Activated CD4-positive, alpha-beta T cell treated with anti-CD3 and anti-CD28 coated beads for 48 hours (primary cell): ENCODE measurements at regions not wholly inside any gene's neighbourhood (a gene's known extent, or its start where the extent isn't known, plus 50 kb on each side); places are given as distances from the start of the nearest gene placed in this dataset.

ENCODE experiments used
- DNase-seq: peaks from one replicate; pipeline ENCODE4 v3.0.0-alpha.2; 2020

DNA sequence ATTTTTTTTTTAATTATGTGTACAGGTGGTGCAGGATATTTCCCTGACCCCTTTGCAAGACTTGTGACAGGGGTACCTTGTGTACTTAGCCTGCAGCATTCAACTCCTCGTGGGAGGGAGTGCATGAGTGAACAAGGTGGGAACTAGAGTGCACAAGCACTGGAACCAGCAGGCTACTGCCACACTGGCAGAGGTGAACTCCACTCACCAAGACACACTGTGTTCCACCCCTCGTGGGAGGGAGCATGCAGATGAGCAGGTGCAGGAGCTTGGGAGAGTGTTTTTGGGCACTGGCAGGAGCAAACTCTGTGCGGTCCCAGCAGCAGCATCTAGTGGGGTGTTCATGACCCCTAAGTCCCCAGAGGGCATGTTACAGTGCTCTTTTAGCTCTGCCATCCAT is 282.7 kb upstream of the PLET1 start:
- no peak for DNase-seq

DNA sequence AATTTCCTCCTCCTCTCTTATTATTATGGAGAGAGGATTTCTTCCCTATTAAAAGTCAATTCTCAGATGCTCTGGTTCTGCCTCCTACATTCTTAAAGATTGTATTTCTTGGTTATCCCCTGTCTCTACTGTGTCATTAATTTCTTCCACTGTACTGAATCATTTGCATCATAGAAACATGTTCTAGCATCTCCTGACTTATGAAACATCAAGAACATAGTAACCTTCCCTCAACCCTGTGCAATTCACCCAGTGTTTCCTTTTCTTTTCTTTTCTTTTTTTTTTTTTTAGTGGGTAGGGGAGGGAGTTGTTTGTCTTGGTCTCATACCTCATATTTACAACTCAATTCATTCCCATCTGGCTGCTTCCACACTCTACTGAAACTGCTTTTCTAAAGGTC is 288.0 kb upstream of the PLET1 start:
- no peak for DNase-seq

DNA sequence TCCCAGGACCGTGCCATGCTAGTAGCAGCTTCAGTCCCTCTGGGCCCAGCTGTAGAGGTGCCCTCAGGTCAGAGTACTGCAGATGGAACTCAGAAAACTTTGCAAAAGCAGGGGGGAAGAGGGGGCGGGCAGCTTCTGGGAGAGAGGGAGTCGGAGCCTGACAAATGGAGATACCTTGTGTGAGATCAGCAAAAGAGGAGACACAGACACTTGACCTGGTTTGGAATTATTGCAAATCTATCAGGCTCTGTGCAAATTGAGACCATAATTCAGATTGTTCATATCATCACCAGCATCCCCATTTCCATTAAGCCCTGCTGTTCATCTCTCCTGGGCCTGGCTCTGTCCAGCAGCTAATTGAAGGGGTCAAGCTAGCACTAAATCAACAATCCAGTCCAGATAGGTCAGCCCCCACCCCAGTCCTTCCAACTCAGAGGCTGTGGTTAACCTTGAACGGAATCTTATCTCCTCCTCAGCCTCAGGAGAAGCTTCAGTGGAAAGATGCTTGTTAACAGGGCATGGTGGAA is 292.6 kb upstream of the PLET1 start:
- no peak for DNase-seq

DNA sequence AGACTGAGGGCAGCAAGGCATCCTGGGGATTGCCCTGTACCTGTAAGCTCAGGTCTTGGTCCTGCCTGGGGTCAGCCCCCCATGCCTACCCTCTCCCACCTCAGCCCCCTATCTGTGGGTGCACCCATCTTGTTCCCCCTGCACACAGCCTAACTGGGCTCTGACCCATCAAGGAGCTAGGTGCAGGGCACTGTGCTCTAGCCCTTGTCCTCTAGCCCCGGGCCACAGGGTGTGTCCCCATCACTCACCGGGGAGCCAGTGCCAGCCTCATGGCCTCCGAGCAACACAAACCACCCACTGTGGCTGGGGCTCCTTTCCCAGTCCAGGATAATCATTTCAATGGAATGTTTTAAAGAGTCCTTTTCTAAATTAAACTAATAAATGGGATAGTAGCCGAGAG is 293.9 kb upstream of the PLET1 start:
- DNase-seq, result no peak

DNA sequence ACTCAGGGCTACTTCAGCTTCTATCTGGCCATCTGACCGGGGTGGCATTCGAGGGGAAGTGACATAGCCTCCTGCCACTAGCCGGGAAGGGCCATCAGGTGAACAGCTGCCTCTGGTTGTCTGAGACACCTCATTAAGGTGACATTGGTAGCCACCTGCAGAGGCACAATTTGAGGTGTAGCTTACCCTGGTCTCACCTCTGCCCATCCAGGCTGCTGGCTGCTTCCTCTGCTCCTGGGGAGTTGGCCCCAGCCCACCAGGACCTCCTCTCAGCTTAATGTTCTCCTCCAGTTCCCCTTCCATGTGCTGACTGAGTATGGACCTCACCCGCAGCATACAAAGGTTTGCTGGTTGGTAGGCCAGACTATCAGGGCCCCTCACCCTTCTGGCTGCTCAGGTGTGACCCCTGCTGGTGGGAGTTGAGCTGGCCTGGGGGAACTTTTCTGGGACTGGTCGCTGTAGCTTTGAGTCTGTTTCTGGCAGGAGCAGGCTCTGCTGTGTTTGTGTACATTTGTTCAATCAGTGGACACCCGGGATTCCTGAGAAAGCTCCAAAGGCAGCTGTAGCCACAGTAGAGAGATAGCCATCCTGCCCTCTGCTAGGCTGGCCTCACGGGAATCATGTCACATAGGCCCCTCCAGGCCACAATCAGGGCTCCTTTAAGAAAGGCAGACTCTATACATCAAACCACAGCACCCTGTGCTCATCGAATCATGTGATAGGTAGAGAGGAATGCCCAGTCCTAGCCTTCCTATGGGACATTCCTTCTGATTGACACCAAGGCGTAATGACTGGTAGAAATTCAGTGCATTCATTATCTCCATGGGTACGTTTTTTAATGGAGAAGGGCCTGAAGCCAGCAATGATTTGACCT is 295.1 kb upstream of the PLET1 start:
- peak; percentile 84 for DNase-seq

DNA sequence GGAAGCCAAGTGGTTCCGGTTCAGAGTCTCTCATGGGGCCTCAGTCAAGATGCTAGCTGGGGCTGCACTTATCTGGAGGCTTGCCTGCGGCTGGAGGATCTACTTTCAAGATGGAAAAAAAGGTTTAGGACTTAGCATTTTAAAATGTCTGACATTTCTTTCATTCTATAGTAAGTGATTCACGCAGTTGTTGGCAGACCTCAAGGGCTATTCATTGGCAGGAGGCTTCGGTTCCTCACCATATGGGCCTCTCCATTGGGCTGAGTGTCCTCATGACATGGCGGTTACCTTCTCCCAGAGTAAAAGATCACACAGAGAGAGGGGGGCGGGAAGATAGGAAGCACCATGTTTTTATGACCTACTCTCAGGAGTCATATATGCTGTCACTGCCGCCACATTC is 298.0 kb upstream of the PLET1 start:
- no peak for DNase-seq

DNA sequence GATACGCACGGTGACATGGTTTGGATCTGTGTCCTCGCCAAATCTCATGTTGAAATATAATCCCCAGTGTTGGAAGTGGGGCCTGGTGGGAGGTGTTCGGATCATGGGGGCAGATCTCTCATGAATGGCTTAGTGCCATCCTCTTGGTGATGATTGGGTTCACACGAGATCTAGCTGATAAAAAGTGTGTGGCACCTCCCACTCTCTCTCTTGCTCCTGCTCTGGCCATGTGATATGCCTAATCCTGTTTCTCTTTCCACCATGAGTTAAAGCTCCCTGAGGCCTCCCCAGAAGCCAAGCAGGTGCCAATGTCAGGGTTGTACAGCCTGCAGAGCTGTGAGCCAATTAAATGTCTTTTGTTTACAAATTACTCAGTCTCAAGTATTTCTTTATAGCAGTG is 303.1 kb upstream of the PLET1 start:
- no peak for DNase-seq

DNA sequence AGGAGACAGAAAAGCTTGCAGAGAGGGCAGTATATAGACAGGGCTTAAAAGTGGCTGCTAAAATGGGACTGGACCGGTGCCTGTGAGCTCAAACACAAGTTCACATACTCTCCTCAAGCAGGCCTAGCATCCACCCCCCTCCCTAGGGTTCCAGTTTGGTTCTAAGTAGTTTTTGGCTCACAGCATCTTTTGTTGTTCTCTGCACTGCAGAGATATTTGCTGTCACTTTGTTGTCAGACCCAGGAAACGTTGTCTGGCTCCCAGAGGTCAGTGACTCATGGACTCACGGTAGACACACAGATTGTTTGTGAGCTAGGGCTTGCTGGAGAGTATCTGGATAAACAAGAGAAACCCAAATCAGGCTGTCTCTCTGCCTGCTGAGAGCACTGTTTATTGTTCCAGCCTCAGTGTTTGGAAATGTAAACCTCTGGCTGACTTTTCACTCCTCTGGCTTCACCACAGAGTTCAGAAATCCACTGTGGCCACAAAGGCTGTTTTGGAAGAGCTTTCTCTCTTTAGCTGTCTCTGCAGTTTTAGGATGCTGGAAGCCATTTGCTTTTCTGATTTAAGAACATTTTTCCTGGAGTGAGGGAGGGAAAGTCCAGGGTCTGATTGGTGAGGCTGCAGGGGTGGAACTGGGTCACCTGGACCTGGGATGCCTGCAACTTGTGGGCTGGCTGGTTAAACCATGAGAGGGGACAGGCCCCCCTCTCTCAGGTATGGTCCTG is 303.7 kb upstream of the PLET1 start:
- no peak for DNase-seq

DNA sequence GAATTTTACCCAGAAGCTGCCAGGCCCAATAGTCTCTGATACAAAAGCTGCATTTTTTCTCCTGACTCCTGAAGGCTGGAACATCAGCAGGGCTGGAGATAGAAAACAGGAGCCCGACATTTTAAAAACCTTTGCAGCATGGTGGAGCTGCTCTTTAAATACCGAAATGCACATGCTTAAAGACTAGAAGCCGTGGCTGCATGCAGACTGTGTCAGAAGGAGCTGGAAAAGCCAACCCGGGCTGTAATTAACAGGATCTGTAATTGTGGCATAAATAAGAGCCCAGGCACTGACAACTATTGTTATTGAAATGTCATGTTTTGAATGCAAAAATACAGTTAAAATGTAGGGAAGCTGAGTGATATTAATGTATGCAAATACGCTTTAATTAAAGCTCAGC is 304.9 kb upstream of the PLET1 start:
- no peak for DNase-seq

DNA sequence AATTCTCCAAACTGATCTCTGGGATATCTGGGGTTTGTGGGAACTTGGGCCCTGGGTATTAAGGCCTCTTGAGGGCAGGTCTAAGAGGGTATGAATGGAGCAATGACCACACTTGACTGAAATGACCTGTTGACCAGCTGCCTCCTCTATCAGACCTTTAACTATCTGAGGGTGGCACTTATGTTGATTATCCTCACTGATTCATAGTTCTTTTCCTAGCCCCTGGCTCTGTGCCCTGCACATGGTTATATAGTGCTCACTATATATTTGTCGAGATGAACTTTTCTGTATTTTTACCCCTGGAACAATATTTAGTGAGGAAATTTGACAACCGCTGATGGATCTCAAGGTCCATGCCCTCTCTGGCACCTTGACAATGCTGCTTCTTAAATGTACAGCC is 305.5 kb upstream of the PLET1 start:
- no peak for DNase-seq

DNA sequence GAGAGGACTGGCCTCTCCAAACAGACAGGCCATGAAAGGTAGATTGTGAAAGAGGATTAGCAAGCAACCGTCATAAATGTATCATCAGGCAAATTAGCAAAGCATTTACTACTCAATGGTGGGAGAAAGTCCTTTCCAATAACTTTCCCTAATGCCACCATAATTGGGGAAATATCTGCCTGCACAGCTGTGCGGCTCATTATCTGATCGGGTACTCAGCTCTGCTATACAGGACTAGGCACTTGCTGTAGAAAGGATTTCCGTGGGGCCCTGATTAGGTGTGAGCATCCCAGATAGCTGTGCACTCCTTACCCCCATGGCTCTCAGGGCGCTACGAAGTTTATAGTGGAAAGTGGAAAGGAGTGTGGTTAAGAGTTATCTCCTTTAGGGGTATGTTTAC is 309.7 kb upstream of the PLET1 start:
- DNase-seq, result no peak

DNA sequence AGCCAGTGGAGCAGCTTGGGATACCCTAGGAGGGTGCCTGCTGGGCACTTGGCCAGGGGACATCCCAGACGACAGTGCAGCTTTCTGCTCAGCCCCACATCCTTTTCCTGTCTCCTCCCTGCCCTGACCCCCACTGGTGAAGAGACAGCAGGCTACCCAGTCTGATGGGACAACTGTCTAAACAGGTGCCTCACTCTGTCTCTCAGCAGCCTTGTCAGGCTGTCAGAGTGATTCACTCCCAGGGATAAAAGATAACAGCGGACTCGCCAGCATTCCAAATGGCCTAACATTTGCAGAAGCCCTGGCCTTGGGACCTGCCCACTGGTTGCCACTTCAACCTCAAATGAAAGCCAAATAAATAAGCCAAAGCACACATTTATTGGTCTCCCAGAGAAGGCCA is 318.6 kb upstream of the PLET1 start:
- DNase-seq, result no peak

DNA sequence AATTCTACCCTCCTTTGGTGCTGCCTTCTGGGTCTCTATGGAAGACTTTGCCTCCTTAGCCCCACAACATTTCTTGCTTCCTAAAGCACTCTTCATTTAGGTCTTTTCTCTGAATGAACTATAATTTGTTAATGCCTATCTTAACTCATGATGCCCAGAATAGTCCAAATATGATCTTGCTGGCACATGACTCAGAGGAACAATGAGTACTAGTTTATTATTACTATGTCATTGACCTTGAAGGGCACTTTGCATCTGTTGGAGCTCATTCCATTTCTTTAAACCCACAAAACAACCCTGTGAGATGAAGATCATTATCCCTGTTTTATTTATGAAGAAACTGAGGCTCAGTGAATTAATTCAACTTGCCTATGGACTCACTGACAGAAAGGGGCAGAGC is 320.2 kb upstream of the PLET1 start:
- DNase-seq, result no peak

DNA sequence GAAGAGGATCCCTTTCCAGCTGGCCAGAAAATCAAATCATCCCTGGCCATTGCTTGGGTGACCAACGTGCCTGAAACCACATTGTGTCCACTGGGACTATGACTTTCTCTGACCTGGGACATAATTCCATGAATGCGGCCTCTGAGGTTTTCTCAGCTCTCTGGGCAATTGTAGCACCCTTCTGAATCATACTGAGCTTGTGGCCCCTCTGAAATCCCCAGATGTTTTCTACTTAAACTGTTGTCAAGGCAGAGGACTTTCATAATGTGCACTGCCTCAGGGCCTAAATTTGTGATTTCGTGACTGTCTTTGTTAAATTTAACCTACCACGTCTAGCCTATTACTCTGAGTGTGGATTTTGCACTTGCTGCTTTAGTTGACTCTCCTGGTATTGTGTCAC is 321.1 kb upstream of the PLET1 start:
- DNase-seq, result no peak

DNA sequence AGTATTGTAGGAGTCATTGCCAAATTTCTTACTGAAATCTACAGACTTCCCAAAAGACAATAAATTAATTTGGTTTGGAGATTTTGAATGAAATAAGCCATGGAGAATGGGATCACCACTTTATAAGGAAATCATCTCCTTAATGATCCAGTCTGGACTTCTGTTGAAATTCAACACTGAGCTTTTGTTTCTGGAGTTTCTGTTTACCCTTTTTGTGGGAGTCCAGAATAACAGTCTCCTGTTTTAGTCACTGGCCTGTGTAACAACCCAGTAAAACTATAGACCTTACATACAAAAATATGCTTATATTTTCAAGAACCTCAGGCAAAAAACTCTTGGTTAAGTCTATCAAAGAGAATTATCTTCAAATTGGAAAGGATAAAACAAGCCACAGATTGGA is 321.7 kb upstream of the PLET1 start:
- DNase-seq, result no peak

DNA sequence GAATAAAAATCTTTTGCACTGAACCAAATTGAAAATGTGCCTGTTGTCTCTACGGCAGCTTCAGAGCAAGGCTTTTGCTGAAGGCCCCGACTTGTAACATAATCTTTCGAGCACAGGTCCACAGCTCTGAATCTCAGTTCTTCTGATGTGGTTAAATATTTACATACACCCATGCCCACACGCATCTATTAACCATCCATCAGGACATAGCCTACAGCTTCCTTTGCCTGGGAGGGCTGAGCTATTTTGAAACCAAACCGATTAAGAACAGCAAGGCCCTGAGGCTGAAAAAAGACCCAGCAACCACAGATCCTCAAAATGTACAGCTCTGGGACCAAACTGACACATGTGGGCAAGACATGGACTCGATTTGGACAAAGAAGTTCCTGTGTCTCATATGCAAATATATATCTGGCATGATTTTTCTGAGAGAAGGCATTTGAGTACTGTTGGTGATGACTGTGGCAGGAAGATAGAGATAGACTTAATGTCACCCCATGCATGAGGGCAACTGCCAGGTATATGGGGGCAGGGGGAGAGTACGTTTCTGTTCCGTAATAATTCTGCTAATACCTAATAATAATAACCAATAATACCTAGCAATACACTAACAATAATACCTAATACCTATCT is 322.7 kb upstream of the PLET1 start:
- no peak for DNase-seq

DNA sequence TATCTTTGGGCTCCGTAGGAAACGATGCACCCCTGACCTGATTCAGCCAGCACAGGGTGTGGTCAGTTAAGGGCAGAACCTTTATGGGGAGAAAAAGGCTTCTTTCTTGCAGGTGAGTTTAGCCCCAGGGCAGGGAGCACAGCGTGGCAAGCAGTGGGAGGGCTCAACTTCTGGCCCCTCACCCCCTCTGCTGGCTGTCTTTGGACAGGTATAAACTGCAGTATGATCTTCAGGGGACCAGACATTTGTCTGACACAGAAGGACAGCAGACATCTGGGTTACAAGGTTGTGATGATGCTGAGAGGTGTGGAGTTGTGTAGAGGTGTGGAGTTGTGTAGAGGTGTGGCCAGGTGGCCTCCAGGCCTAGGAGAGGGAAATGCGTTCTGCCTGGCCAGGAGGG is 324.0 kb upstream of the PLET1 start:
- peak; percentile 20 for DNase-seq

DNA sequence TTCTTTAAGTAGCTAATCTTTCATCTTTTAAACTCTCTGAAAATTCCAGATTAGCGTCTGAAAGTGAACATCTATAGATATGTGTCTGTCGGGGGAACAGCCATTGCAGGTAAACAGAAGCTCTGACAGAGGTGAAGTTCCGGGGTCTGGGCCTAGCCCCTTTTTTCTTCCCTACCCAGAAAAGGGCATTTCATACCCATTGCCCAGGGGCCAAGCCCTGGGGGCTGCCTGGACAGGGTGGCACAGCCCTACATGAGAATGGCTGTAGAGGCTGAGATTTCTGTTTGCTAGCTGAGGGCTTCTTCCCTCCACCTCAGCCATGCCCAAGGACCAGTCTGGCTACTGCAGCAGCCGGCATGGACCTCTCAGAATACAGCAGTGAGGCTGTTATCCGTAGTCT is 327.0 kb upstream of the PLET1 start:
- no peak for DNase-seq

DNA sequence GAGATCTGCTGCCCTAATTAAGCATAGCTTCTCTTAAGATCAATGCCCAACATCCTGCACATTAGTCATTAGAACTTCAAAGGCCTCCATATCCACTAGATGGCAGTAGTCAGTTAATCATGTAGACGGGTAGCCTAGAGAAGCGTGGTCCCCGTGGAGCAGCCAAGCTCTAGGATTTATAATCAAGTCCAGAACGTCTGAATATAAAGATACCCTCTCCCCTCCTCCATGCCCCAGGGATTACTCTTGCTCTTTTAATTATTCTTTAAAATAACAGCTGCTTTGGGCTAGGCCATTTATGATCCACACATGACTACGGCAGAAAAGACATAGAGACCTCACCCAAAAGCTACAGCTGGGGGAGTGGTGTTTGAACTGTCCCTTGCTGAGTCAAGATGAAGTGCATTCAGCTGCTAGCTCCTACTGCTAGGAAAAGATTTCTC is 327.6 kb upstream of the PLET1 start:
- peak; percentile 56 for DNase-seq

DNA sequence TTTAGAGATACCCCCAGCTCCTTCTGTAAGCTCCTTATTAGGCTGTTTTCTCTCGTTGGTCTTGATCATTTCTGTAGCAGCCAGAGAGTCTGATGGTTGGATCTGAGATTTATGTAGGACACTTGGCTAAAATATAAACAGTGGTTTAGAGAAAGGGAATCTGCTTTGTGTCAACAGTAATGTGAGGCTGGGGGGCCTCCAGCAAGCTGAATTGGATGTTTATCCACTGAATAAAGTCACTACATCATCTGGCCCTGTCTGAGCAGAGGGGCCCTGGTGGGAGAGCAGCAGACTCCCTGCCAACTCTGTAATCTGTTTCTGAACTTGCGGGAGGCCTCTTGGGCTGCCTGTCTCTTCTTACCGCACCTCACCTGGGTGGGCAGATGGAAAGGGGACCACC is 328.5 kb upstream of the PLET1 start:
- no peak for DNase-seq

DNA sequence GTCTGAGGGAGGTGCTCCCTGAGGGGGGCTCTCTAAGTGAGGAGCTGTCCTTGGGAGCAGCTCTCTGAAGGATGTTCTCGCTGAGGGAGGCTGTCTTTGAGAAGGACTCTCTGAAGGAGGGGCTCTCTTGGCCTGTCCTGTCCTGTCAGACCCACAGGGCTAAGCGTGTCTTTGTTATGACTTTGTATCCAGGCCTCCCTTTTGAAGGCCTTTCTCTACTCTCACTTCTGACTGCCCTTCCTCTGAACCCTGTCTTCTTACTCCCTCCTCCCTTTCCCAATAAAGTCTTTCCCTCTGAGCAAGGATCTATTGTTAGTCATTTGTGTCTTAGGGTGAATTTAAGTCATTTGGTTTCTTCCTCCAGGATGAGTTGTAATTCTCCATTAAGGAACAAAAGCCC is 330.1 kb upstream of the PLET1 start:
- DNase-seq, result no peak

DNA sequence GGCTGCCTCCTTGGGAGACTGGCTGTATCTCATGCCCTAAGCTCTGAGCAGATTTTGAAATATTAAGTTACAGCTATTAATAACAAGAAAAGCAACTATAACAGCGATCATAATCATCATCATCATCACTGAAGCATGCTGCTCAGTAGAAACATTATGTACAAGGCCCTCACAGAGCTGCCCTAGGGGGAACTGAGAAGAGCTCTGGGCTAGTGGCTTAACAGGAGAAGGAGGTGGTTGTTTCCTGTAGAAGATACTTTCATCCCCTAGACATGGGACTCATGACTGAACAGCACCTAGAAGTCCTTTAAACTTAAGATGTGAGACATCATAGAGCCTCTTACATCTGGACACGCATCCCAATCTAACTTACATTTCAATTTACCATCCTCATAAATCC is 332.8 kb upstream of the PLET1 start:
- no peak for DNase-seq

DNA sequence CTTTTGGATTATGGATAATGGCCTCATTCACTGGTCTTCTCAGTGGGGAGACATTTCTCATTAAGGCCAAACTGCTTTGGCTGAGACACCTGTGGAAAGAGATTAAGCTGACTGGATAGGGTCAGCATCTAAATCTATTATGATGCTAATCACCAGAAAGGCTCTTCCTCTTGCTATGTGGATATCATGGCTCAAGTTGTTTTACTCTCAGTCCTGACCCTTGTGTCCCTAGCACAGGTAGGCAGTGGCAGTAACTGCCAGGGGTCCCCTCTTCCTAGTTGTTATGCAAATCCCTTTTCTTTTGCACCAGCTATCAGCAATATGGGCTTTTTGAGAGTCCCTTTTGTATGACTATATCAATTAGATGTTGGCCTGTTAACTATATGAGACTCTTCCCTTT is 335.7 kb upstream of the PLET1 start:
- DNase-seq, result no peak

DNA sequence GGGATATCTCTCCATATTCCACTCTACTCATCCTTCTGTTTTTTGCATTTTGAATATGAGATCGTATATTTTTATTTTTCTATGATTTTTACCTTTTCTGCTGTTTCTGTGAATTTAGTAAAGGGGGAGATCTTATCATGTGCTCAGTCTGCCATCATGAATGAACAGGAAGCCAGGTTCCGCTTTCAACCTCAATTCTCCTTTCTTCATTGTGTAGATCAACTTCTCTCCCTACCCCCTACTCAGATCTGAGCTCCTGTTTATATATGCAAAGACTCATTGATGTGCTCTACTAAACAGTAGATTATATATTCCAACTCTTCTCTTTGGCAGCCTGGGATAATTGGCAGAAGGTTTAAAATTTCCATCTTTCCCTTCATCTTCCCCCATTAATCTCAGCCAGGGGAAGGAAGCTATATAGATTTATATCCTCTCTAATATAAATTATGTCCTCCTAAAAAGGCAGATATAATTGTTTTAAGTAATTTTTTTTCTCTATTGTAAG is 336.7 kb upstream of the PLET1 start:
- DNase-seq, result no peak
